ENCODE measurements at regions not wholly inside any gene's neighbourhood (a gene's known extent, or its start where the extent isn't known, plus 50 kb on each side); places are given as distances from the start of the nearest gene placed in this dataset.

DNA sequence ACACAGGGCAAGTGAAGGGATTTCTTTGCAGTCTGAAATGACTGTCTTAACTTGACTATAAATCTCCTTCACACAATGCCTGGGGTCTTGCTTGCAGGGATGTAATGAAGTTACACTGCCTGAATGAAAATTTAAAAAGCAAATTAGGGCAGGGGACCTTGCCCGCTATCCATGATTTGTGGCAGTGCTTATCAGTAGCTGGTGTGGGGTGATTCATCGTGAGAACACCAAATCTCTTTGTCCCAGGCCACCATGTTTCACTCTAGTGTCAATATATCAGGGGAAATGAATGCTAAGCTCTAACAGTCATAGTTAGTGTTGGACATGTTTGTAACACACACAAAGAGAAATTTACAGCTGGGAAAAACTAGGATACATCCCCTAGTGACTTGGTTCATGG lies 713.7 kb upstream of the EPHA7 start:
- no peak overlapping the region for H3K4me3 ChIP-seq (ENCODE audit: low read depth, low read length)
- TF ChIP-seq, protein P1, sequence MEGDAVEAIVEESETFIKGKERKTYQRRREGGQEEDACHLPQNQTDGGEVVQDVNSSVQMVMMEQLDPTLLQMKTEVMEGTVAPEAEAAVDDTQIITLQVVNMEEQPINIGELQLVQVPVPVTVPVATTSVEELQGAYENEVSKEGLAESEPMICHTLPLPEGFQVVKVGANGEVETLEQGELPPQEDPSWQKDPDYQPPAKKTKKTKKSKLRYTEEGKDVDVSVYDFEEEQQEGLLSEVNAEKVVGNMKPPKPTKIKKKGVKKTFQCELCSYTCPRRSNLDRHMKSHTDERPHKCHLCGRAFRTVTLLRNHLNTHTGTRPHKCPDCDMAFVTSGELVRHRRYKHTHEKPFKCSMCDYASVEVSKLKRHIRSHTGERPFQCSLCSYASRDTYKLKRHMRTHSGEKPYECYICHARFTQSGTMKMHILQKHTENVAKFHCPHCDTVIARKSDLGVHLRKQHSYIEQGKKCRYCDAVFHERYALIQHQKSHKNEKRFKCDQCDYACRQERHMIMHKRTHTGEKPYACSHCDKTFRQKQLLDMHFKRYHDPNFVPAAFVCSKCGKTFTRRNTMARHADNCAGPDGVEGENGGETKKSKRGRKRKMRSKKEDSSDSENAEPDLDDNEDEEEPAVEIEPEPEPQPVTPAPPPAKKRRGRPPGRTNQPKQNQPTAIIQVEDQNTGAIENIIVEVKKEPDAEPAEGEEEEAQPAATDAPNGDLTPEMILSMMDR (IDR thresholded peaks at IDR 0.05; ENCODE audit: insufficient read depth, low read length): no peak
- no peak for DNase-seq (ENCODE audit: low read depth)

DNA sequence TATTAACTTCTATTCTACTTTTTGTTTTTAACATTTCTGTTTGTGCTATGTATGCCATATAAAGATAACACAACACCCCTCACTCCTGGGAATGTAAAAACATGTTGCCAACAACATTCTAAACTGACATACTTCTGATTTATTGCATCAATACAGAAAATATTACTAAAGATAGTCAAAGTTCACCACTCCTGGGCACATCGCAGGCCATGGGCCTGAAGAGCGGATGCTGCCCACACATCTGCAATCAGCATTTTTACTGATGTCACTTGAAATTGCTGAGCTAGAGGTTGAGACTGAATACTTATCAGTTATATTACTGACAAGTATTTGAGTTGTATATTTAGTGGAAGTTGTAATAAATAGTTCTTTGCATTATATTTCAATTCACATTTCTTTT lies 711.9 kb upstream of the EPHA7 start:
- TF ChIP-seq, protein P1 (IDR thresholded peaks at IDR 0.05; ENCODE audit: insufficient read depth, low read length): no peak
- no peak for DNase-seq (ENCODE audit: low read depth)
- no peak overlapping the region for H3K4me3 ChIP-seq (ENCODE audit: low read depth, low read length)

DNA sequence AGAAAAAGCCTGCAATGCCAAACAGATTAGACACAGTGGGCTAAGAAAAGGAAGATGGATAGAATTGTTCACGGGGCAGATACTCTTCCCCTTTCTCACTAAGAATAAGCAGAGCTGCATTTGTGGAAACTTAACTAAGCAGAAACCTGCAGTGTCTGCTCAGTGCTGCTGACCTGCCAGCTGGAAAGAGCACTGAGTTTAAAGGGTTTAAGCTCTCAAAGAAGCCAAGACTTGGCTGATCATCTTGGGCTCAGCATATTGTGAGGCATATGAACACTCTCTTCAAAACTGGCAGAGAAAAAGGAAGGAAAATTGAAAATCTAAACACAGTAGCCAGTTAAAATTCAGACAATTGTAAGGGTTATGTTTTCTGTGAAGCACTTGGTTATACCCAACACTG lies 711.1 kb upstream of the EPHA7 start:
- no peak overlapping the region for H3K4me3 ChIP-seq (ENCODE audit: low read depth, low read length)
- TF ChIP-seq, protein P1 (IDR thresholded peaks at IDR 0.05; ENCODE audit: insufficient read depth, low read length): no peak
- no peak for DNase-seq (ENCODE audit: low read depth)

DNA sequence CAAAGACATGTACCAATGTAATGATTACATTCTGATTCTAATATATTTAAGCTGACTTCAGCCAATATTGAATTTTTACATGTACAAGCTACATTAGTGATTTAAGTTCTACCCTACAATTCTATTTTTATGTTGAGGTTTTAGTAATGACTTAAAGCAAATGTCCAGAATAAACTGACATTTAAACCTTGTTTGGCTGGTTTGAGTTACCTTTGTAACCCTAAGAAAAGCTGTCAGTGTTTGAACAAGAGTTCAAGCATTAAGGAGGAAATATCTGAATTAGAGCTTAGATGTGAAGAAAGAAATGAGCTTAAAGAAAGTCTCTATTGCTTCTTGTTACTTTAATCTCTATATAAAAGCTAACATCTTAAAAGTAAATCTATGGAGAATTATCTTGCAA lies 710.6 kb upstream of the EPHA7 start:
- TF ChIP-seq, protein P1 (IDR thresholded peaks at IDR 0.05; ENCODE audit: insufficient read depth, low read length): no peak
- no peak overlapping the region for H3K4me3 ChIP-seq (ENCODE audit: low read depth, low read length)
- no peak for DNase-seq (ENCODE audit: low read depth)

DNA sequence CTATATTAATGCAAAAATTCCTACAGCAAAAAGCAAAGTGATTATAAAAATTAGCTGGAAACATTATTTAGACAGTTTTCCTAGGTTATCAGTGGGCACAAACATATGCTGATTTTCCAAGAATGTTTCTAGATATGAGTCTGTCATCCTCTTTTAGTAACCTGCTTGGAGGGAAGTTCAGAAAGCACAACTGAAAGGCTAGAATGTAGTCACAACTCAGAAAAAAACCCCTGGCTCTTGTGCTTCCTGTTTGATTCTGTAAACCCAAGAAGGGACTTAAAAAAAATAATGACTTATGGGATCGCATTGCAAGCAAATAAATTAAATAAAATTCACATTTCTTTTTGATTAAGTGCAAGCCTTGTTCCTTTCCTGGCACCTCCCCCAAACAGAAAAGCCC lies 708.4 kb upstream of the EPHA7 start:
- H3K4me3 ChIP-seq (ENCODE audit: low read depth, low read length): no peak overlapping the region
- TF ChIP-seq, protein P1 (IDR thresholded peaks at IDR 0.05; ENCODE audit: insufficient read depth, low read length): no peak
- DNase-seq (ENCODE audit: low read depth): no peak

DNA sequence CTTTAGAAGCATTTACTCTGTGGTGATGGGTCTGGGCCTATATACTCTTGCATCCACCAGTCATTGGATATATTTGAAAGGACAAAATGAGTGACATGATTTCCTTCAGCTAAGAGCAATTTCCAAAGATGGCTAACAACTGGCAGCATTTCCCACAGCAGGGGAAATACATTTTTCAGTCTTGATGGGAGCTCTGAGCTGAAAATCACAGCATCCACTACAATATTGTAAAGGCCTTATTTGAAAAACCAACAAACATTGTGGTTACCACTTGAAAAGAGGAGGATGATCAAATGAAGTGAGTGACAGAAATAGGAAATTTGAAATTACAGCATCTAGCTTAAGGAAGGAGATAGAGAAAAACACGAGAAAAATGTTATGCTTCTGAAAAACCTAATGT lies 705.0 kb upstream of the EPHA7 start:
- no peak for DNase-seq (ENCODE audit: low read depth)
- no peak overlapping the region for H3K4me3 ChIP-seq (ENCODE audit: low read depth, low read length)
- TF ChIP-seq, protein P1 (IDR thresholded peaks at IDR 0.05; ENCODE audit: insufficient read depth, low read length): no peak

DNA sequence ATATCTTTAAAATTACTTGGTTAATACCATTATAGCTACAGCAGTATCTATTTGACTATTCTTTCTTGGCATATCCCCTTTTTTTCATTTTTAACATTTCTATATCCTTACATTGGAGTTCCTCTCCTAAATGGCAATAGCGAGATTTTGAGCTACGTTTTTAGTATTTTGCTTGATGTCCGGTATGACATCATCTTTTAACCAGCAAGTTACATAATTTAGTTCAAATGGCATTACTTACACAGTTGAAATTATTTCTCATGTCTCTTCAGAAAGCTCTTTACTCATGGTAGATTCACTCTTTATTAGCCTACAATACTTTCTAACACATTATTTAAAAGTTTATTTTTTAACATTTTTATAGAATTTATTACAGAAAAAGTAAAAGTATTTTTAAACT lies 701.7 kb upstream of the EPHA7 start:
- DNase-seq (ENCODE audit: low read depth): no peak
- H3K4me3 ChIP-seq (ENCODE audit: low read depth, low read length): no peak overlapping the region
- TF ChIP-seq, protein P1 (IDR thresholded peaks at IDR 0.05; ENCODE audit: insufficient read depth, low read length): no peak

All from fibroblast of the aortic adventitia (primary cell).